ENCODE measurements at regions not wholly inside any gene's neighbourhood (a gene's known extent, or its start where the extent isn't known, plus 50 kb on each side); places are given as distances from the start of the nearest gene placed in this dataset.

DNA sequence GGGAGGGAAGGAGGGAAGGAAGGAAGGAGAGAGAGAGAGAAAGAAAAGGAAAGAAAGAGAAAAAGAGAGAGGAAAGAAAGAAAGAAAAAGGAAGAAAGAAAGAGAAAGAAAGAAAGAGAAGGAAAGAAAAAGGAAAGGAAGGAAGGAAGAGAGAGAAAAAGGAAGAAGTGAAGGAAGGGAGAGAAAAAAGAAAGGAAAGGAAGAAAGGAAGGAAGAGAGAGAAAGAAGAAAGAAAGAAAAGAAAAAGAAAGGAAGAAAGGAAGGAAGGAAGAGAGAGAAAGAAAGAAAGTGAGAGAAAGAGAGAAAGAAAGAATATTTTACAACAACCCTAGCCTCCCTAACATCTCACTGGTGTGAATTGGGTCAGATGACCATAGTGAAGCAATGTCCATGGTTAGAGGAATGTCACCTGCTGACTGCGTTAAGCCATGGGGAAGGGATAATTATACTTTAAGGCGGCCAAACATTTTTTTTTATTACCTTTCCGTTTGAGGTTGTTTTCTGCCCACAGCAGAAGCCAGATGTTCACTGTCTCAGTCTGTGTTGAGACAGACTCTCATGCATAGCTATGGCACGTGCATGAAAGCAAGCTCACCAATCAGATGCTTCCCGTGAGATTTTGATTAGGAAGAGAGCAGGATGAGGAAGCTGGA, 76.4 kb downstream of the SNRPE start:
- 39 to 50% (median 46%) methylated on average over 5 of the region's 5 CpGs for WGBS, 5 donors
- Histone ChIP-seq H3K9me3 (no peaks in the 10 kb centered on the region), H3K36me3 (no peaks in the 10 kb centered on the region)

DNA sequence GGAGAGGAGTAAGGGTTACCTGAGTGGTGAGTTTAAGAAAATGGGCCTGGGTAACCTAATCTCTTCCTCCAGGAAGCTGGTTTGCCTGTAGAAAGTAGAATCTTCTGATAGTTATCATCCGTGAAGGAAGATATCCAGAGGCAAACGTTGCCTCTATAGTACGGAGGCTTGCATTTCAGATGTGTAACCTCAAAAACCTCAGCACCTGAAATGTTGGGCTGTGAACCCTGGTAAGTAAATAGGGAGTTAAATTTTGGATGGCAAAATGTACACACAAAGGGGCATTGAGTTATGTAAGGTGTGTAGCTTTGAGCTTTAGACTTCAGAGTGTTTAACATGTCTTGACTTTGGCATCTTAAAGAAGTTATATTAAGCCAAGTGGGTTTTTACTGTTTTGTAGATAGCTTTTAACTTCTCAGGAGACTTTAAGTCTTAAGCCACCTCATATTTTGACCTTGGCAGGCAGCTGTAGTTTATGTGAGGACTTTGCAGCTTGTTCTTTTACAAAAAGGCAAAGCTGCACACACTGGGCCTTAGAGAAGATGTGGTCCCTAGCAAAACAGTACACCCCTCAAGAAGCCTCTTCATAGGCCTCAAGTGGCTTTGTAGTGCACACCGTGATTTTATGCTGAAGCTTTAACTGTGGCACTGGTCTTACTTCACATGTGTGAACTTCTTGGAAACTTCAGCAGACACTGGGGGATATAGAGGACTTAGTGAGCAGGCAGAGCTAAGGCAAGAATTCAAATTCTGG, 83.4 kb downstream of the SNRPE start:
- no peak for DNase-seq

More for the DNA sequence above, 76.4 kb downstream of the SNRPE start:
- TF ChIP-seq POLR2AphosphoS5 (IDR thresholded peaks at IDR 0.05): no peak
- TF ChIP-seq, protein P1, sequence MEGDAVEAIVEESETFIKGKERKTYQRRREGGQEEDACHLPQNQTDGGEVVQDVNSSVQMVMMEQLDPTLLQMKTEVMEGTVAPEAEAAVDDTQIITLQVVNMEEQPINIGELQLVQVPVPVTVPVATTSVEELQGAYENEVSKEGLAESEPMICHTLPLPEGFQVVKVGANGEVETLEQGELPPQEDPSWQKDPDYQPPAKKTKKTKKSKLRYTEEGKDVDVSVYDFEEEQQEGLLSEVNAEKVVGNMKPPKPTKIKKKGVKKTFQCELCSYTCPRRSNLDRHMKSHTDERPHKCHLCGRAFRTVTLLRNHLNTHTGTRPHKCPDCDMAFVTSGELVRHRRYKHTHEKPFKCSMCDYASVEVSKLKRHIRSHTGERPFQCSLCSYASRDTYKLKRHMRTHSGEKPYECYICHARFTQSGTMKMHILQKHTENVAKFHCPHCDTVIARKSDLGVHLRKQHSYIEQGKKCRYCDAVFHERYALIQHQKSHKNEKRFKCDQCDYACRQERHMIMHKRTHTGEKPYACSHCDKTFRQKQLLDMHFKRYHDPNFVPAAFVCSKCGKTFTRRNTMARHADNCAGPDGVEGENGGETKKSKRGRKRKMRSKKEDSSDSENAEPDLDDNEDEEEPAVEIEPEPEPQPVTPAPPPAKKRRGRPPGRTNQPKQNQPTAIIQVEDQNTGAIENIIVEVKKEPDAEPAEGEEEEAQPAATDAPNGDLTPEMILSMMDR (IDR thresholded peaks at IDR 0.05 in 8 of 11, conservative IDR thresholded peaks at IDR 0.05 in 3 of 11): no peak
- no peak for TF ChIP-seq POLR2A (IDR thresholded peaks at IDR 0.05)
- no peak overlapping the region for H3K4me3 ChIP-seq
- DNase-seq: no peak
- intact Hi-C loops (cut with DNase I; ENCODE audit: low total_unique reads): no loop called here
- H3K4me1 ChIP-seq: peaks cover 0 to under 1% (median 0%) of the 10 kb centered on the region in 6 donors
- peaks cover 0 to 52% (median 4%) of the 10 kb centered on the region in 7 donors for H3K27me3 ChIP-seq (replicated peaks in 1 of 7)
- H3K27ac ChIP-seq: no peak overlapping the region

GRCh38 chr1:203954293-203954692, 92.9 kb downstream of the SNRPE start:
- Histone ChIP-seq H3K27me3 (replicated peaks in 1 of 7) (peaks cover 0 to 4% (median 0%) of the 10 kb centered on the region in 7 donors), H3K4me3 (peak overlapping the region in 1 of 8 donors; percentile 33), H3K36me3 (no peaks in the 10 kb centered on the region), H3K9me3 (peaks cover 0 to 39% (median 30%) of the 10 kb centered on the region in 8 donors), H3K4me1 (no peaks in the 10 kb centered on the region), H3K27ac (peak overlapping the region in 5 of 8 donors; percentile 2 to 87 (median 65))
- 78 to 100% (median 94%) methylated on average over 5 of the region's 5 CpGs for WGBS, 5 donors
- TF ChIP-seq, protein P1 (IDR thresholded peaks at IDR 0.05 in 8 of 11, conservative IDR thresholded peaks at IDR 0.05 in 3 of 11): no peak
- TF ChIP-seq POLR2AphosphoS5 (IDR thresholded peaks at IDR 0.05) (no peak), POLR2A (IDR thresholded peaks at IDR 0.05) (no peak)
- intact Hi-C loops (cut with DNase I; ENCODE audit: low total_unique reads): no loop called here
- no peak for DNase-seq

More for the DNA sequence above, 83.4 kb downstream of the SNRPE start:
- H3K4me3 ChIP-seq: no peak overlapping the region
- H3K4me1 ChIP-seq: no peaks in the 10 kb centered on the region
- no peak for TF ChIP-seq POLR2AphosphoS5 (IDR thresholded peaks at IDR 0.05)
- intact Hi-C loops (cut with DNase I; ENCODE audit: low total_unique reads): no loop called here
- H3K36me3 ChIP-seq: no peaks in the 10 kb centered on the region
- H3K27ac ChIP-seq: no peak overlapping the region
- no peaks in the 10 kb centered on the region for H3K9me3 ChIP-seq
- 63 to 79% (median 73%) methylated on average over 4 of the region's 4 CpGs for WGBS, 5 donors
- peaks cover 0 to 6% (median 0%) of the 10 kb centered on the region in 7 donors for H3K27me3 ChIP-seq (replicated peaks in 1 of 7)

DNA sequence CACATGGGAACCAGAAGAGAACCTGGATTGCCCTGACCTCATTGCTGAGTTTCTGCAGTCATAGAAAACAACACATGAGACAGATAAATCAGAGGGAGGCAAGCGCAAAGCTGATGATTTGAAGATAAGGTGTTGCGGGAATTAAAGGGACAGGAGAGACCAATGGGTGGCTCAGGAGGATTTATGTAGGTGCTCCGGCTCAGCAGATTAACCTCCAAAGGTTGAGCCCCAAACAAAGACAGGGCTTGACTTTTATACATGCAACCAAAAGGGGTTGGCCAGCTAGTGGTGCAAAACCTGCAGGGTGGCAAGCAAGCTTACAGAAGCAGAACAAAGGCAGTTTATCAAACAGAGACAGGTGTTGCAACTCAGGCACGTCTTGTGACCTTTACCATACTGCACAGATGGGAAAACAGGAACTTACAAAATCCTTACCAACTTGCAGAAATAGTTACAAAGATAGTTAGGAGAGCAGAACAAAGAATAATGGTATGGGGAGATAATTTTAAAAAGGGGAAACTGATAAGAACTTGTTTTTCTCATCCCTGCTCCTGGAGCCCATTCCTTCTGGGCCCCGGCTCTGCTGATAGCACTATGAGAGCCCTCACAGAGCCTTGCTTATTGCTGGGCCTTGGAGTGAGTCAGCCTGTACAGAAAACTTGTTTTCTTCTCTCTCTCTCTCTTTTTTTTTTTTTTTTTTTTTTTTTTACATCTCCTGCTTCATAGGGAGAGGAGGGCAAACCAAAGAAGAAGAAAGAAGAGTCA, 93.6 kb downstream of the SNRPE start:
- TF ChIP-seq POLR2AphosphoS5 (IDR thresholded peaks at IDR 0.05) (no peak), POLR2A (IDR thresholded peaks at IDR 0.05) (no peak)
- TF ChIP-seq, protein P1 (IDR thresholded peaks at IDR 0.05 in 8 of 11, conservative IDR thresholded peaks at IDR 0.05 in 3 of 11): no peak
- H3K27ac ChIP-seq: peak overlapping the region in 6 of 8 donors; percentile 2 to 87 (median 55)
- peaks cover 0 to 39% (median 30%) of the 10 kb centered on the region in 8 donors for H3K9me3 ChIP-seq
- peak overlapping the region in 1 of 8 donors; percentile 33 for H3K4me3 ChIP-seq
- WGBS, 5 donors: 58 to 75% (median 69%) methylated on average over 5 of the region's 5 CpGs
- H3K4me1 ChIP-seq: no peaks in the 10 kb centered on the region
- no peak for DNase-seq
- intact Hi-C loops (cut with DNase I; ENCODE audit: low total_unique reads): no loop called here
- no peaks in the 10 kb centered on the region for H3K36me3 ChIP-seq
- H3K27me3 ChIP-seq (replicated peaks in 1 of 7): peaks cover 0 to 4% (median 0%) of the 10 kb centered on the region in 7 donors
